Raji (cell line): ENCODE measurements at regions not wholly inside any gene's neighbourhood (a gene's known extent, or its start where the extent isn't known, plus 50 kb on each side); places are given as distances from the start of the nearest gene placed in this dataset.

Experiments
- POLR2A ChIP-seq: IDR thresholded peaks from 2 replicates; pipeline ENCODE4 v1.6.1; 2011; ENCODE audit warnings: low read depth, low read length, control low read depth; ENCODE audit not compliant: insufficient read depth

DNA sequence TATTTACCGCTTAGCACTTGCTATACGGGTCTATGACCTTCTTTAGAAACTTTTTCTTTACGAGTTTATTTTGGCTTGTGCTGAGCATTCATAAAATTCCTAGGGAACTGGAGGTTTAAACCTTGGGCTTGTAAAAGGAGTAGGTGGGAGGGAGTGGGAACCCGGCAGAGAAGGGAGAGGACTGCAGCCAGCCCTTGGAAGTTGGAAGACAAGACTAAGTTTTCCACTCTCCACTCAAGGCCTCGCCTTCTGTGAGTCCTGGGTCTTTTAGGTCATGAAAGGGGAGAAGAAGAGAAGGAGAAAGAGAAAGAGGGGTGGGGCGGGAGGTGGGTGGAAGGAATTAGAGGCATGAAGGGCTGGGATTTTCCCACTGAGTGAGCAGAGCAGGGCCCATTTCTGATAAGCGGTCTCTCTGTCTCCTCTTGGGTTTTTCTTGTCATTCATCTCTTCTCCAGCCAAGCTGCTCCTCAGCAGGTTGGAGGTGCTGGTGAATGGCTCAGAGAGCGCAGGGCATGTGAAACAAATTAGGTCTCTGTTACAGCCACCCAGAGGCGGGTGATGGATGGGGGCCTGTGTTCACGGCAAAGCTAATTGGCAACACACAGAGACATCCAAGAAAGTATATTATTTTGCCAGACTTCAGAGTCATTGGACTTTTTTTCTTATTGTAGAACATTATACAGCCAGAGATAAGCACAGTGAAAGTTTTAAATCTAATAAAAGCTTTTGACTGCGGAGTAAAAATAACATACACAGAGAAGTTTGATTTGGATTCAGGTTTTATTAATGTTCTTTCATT is 247.3 kb downstream of the FOXD2 start:
- no peak for TF ChIP-seq POLR2A

DNA sequence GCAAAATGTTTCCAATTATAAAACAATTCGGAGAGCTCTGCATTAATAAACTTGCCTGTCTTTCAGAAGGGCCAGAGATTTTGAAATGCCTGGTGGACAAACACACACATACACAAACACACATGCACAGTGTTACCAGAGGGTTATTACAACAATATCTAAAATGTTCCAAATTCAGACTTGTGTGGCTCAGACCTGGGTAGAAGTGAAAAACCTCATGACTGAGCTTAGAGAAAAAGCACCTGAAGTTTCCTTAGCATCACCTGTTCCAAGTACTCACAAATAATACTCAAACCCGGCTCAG is 247.9 kb downstream of the FOXD2 start:
- no peak for TF ChIP-seq POLR2A

DNA sequence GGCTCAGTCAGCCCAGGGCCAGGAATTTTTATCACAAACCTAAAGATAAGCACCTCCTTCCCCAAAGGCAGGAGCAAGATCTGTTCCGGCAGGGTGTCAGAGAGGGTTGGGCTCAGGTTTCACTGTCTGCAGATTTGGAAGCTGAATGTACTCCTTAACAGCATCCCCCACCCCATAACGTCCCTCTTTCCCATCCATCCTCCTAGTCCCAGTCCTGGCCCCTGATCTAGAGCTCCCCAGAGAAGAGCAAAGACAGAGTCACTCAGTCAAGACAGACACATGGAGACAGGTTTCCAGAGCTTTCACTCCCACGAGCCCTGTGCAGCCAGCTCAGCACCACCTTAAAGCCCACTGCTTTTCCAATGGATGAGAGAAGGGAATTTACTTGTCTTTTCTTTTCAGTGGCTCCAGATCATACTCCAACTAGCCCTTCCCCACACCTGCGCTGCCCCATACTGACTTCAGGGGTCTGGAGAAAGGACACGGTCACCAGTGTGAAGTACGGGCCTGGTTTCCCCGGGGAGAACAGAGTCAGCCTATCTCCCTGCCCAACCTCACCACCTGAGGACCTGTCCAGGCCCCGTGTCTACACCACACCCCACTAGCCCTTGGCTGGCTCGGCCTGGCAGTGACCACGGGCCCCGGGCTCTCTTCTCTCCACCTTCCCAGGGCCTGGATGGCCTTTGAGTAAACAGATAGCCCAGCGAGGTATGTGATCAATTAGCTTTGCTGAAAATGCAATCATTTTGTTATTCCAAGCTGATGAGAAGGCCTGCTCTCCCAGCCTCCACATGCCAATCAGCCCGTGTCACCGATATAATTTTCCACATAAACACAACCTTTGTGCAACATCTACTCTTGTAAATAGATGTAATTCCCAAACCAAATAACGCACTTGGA is 249.1 kb downstream of the FOXD2 start:
- TF ChIP-seq POLR2A, result no peak

DNA sequence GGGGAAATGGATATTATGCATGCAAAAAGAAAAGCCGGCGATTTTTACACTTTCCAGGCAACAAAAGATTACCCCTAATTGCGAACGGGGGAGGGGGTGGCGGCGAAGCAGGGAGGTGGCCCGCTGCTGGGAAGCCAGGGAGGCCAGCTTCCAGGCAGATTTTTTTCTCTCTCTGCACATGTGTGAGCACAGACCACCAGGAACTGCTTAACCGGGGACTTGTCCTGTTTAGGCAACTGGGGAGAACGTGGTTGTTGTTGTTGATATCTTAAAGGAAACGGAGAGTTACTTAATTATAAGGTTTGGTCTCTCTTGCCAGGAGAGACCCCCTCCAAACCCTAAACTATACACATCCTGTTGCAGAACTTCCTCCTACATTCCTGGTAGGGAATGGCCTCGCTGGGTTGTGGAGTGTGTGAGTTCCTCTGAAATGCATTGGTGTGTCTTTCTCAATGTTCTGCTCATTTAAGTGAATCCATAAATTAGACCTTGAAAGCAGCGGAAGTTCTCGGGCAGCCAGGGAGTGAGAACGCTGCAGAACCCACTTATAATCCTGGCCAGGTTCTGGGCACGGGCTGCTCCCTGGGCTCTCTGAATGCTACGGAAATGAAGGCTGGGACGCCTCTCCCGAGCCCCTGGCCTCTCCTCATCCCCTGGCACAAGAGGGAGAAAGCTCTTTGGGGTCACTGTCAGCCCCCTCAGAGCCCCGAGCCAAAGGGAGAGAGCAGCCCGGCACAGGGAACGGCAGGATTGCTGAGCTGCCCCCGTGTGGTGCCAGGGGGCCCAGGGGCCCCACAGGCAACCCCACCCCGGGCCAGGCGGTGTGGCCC is 250.0 kb downstream of the FOXD2 start:
- no peak for TF ChIP-seq POLR2A

DNA sequence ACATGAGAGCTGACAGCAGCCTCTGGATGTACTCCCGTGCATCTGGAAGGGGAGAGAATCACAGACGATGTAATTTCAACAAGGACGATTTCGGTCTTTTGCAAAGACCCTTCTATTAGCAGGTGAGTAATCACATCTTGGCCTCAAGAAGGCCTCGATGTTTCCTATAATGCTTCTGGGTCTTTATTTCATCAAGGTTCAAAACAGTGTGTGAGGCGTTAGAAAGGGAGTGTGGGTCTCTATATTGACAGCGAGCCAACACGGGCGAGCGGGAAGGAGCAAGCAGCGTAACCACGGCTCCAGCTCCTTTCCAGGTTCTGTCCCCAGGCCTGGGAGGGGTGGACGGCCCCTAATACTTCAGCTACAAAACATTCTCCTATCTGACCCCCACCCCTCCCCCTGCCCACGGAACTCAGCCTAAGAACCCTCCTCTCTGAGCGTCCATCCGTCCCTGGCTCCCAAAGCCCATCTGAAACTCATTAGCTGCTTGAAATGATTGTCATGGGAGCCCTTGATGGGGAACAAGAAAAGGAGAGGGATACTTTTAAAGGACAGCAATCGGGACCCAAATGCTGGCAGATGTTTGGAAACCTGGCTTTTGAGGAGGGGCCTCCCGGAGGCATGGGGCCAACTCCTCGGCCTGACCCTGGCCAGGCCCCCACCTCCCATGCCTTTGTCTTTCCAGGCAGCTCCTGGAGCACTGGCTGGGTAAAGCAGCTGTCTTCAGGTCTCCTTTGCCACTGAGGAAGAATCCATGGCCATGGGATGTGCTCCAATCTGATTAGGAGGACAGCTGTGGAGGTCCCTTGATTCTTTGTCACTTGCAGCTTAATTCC is 250.8 kb downstream of the FOXD2 start:
- no peak for TF ChIP-seq POLR2A

DNA sequence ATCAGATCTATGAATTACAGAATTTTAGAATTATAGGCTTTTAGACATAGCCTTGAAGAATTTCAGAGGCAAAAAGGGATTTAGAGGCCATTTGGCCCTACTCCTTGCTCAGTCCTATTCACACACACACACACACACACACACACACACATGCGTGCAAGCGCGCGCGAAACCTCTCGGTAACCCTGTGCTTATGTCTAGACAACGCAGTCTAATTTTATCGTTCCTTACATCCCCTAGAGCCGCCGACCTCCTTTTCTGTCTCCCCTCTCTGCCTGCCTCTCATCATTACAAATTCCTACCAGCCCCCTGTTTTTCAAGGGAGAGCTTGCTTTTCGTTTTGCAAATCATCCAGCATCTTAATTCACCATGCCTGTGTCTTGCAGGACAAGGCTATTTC is 252.1 kb downstream of the FOXD2 start:
- TF ChIP-seq POLR2A, result no peak

GRCh38 chr1:47690341-47691250 is 252.8 kb downstream of the FOXD2 start:
- TF ChIP-seq POLR2A, result no peak

GRCh38 chr1:47692196-47692595 is 254.4 kb downstream of the FOXD2 start:
- TF ChIP-seq POLR2A, result no peak

DNA sequence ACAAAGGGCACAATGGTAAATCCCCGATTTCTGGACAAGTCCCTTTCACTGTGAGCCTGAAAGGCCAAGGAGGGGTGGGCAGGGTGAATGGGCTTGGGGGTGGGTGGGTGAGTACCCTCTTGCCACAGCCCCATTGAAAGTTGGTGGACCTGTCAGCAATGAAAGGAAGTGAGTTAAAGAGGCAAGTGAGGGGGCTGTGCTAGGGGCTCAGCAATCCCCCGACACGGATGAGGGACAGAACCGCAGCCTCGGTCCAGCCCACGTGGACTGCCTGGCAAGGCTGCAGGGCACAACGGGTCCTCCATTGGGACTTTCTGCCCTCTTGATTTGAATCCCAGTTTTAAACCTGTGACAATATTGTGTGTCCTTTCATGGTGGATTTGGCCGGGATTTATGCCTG is 255.3 kb downstream of the FOXD2 start:
- TF ChIP-seq POLR2A, result no peak

DNA sequence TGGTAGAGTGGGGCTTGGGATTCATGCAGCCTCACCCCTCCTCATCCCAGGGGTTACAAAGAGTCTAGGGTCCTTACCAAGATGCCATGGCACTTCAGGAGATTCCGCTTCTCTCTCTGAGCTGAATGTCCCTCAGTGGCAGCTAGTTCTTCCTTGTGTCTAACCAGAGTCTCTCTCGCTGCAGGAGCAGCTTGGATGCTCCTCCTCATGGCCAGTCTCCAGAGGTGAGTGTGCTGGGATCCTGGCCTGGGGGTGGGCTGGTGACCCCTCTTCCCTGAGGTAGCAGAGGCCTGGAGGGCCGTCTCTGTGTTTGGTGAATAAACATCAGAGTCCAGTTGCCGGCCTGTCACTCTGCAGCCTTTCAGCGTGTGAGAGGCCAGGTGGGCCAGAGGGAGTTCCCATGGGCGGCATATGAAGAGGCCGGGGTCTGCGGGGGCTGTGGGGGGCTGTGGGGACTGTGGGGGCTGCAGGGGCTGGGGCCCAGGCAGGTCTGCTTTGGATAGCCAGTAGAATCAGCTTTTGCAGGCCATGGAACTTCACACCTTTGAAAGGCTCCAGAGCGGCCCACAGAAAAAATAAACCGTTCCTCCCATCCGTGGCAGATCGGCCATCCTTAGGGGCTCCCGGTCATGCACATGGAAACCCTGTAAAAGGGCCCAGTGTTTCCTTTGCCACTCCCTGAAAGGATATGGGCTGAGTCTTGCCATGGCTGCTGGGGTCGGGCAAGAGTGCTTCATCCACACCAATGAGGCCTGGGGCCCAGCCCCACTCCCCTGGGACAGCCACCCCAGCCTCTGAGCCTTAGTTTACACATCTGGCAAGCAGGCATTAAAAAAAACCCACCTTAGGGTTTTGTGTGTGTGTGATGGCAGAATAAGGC is 256.4 kb downstream of the FOXD2 start:
- no peak for TF ChIP-seq POLR2A

GRCh38 chr1:47696404-47696736 is 258.5 kb downstream of the FOXD2 start:
- no peak for TF ChIP-seq POLR2A

DNA sequence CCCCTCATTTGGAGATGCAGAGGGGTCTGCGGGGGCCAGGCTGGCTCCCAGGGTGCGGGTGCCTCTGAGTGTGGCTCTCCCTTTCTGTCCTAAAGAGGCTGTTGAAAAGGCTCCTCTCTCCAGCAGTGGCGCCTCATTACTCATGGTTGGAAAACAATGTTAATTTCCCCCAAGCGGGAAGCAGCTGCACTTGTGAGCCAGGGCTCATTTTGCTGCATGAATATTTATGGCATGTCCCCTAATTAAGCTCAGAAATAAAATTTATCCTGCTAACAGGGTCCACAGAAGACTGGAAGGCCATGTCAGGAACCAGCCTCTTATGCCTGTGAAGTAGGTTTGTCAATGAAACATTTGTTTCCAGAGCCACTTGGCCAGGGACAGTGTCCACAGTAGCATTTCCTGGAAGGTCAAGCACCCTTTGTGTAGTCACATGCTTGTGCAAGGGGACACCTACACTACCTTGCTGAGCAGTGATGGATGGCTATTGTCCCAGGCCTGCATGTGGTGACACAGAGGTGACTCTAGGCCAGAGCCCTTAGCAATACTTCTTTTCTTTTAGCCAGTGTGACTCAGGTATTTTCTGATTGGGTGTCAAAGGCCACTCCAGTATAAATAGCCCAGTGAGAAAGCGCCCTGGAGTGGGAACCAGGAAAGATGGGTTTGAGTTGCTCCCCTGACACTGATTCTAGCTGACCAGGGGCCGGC is 259.0 kb downstream of the FOXD2 start:
- no peak for TF ChIP-seq POLR2A
